WERI-Rb-1 (cell line): ENCODE measurements at regions not wholly inside any gene's neighbourhood (a gene's known extent, or its start where the extent isn't known, plus 50 kb on each side); places are given as distances from the start of the nearest gene placed in this dataset.

Source experiments
- DNase-seq: peaks from one replicate; pipeline ENCODE4 v3.0.0-alpha.2; 2020
- H3K27ac ChIP-seq: fragments of 250-450 bp; sonication (Bioruptor Pico); 2 replicates; pipeline ENCODE4 v1.5.1; 2020; ENCODE audit warnings: mild to moderate bottlenecking, moderate library complexity
- H3K27me3 ChIP-seq: fragments of 250-450 bp; sonication (Bioruptor Pico); 2 replicates; pipeline ENCODE4 v1.5.1; 2021; ENCODE audit warnings: mild to moderate bottlenecking, low read depth, moderate library complexity; ENCODE audit not compliant: insufficient read depth, severe bottlenecking
- H3K36me3 ChIP-seq: fragments of 250-450 bp; sonication (Bioruptor Pico); 2 replicates; pipeline ENCODE4 v1.5.1; 2020; ENCODE audit warnings: mild to moderate bottlenecking, moderate library complexity
- H3K4me3 ChIP-seq: 2 replicates; pipeline ENCODE4 v1.5.1; 2011; ENCODE audit warnings: low read depth, mild to moderate bottlenecking, control low read depth, low read length
- H3K9me3 ChIP-seq: fragments of 250-450 bp; sonication (Bioruptor Pico); 2 replicates; pipeline ENCODE4 v1.5.1; 2021; ENCODE audit warnings: mild to moderate bottlenecking, moderate library complexity; ENCODE audit not compliant: severe bottlenecking
- CTCF ChIP-seq: IDR thresholded peaks from 2 replicates; pipeline ENCODE4 v1.5.1; 2011; ENCODE audit warnings: low read depth, mild to moderate bottlenecking, control low read depth, inconsistent platforms, low read length

GRCh38 chr2:155836439-155836838, 496.1 kb downstream of the NR4A2 start:
- Histone ChIP-seq H3K27ac (no peak overlapping the region), H3K4me3 (no peak overlapping the region), H3K27me3 (no peaks in the 10 kb centered on the region), H3K9me3 (no peaks in the 10 kb centered on the region), H3K36me3 (no peaks in the 10 kb centered on the region)
- DNase-seq: no peak
- no peak for TF ChIP-seq CTCF

DNA sequence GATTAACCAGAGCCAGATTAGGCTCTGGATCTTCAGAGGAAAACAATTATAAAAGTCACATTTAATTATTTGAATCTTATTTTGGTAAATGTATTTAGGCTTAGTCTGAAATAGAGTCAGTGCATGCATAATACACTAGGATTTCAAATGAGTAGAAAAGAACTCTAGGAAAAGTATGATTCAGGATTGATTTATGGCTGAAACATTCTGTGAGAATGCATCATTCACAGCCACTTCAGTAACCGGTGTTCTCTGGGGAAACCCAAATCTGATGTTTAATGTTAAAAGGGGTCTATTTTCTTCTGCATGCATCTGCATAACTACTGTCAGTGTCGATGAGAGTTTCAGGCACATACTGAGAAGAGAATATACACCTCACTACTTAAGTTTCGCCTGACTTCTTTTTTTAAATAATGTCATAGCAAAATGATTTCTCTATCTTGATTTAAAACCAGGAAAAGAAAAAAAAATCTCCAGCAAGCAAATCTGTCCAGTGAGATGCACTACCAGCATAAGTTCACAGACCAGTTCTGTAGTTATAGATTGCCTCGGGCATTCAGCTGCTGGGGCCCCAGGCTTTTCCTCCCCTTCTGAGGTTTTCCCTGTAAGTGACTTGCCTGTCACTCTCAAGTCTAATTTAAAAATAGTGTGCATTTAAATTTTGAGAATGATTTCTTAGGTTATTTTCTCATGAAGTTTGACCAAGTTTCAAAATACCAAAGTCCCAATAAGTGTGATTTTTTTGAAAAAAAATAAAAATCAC, 501.5 kb downstream of the NR4A2 start:
- Histone ChIP-seq H3K27me3 (no peaks in the 10 kb centered on the region), H3K9me3 (no peaks in the 10 kb centered on the region), H3K36me3 (no peaks in the 10 kb centered on the region), H3K4me3 (no peak overlapping the region), H3K27ac (no peak overlapping the region)
- TF ChIP-seq CTCF: no peak
- DNase-seq: no peak

GRCh38 chr2:155830351-155830750, 502.2 kb downstream of the NR4A2 start:
- DNase-seq: no peak
- no peak for TF ChIP-seq CTCF
- Histone ChIP-seq H3K9me3 (no peaks in the 10 kb centered on the region), H3K27ac (no peak overlapping the region), H3K4me3 (no peak overlapping the region), H3K36me3 (no peaks in the 10 kb centered on the region), H3K27me3 (no peaks in the 10 kb centered on the region)

- no peaks in the 10 kb centered on the region for H3K9me3 ChIP-seq
- H3K36me3 ChIP-seq: no peaks in the 10 kb centered on the region
- no peak for DNase-seq
- no peak overlapping the region for H3K27ac ChIP-seq
- no peaks in the 10 kb centered on the region for H3K27me3 ChIP-seq
- no peak for TF ChIP-seq CTCF
- H3K4me3 ChIP-seq: no peak overlapping the region
Measured at GRCh38 chr2:155825876-155826275, 506.6 kb downstream of the NR4A2 start.

DNA sequence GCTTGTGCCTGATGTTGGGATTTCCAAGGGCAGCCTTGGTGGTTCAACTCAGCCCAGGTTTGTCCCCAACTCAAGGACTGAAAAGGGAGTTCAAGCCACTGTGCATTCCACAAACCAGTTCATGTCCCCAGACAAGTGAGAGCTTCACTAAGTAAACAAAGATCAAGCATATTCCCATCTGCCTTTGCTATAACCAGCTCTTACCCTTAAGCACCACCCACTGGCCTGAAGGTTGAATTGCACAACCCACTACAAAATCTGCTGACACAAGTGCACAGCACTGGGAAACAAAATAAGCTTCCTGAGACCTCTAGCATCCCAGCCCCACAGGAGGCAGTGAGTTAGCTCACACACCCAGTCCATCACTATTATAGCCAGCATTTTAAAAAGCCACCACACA, 516.7 kb downstream of the NR4A2 start:
- peak; percentile 67 for DNase-seq
- peak; percentile 79 for TF ChIP-seq CTCF

DNA sequence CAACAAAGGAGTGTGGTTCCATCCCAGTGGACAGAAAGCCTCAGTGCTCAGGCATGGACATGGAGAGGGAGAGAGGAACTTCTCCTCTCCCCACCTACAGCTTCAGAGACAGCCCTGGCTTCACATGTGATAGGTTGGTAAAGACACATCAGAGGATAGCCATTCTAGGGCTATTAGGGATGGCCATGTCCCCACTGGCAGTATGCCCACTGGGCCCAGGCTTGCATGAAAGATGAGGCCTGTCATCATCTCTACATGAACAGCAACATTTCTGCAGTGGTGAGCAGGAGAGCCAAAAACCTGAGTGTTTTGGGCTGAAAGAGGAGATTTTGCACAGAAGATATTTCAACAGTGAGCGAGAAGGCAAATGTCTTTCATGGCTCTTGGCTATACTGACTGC, 517.2 kb downstream of the NR4A2 start:
- DNase-seq: no peak
- H3K27ac ChIP-seq: no peak overlapping the region
- H3K9me3 ChIP-seq: no peaks in the 10 kb centered on the region
- no peaks in the 10 kb centered on the region for H3K36me3 ChIP-seq
- H3K4me3 ChIP-seq: no peak overlapping the region
- TF ChIP-seq CTCF: no peak
- no peaks in the 10 kb centered on the region for H3K27me3 ChIP-seq

More for the DNA sequence above, 516.7 kb downstream of the NR4A2 start:
- Histone ChIP-seq H3K27me3 (no peaks in the 10 kb centered on the region), H3K9me3 (no peaks in the 10 kb centered on the region), H3K27ac (no peak overlapping the region), H3K4me3 (no peak overlapping the region), H3K36me3 (no peaks in the 10 kb centered on the region)
